Ascending aorta (tissue), 2 donors: ENCODE measurements at regions not wholly inside any gene's neighbourhood (a gene's known extent, or its start where the extent isn't known, plus 50 kb on each side); places are given as distances from the start of the nearest gene placed in this dataset.
A peak's percentile ranks its signal among the peaks of the same experiment; 100 is the strongest.

Source experiments
- DNase-seq, 2 donors: peaks; one replicate each; pipeline ENCODE4 v3.0.0-alpha.2; 2019; ENCODE audit warnings: low spot score in 2 of 2
- H3K27ac ChIP-seq, 2 donors: fragments of 200-600 bp; sonication (generic); one replicate each; pipeline ENCODE4 v1.5.1; 2016 to 2017; ENCODE audit warnings: mild to moderate bottlenecking in 1 of 2
- H3K27me3 ChIP-seq: fragments of 200-600 bp; sonication (generic); one replicate; pipeline ENCODE4 v1.5.1; 2017
- H3K36me3 ChIP-seq, 2 donors: fragments of 200-600 bp; sonication (generic); one replicate each; pipeline ENCODE4 v1.5.1; 2016
- H3K4me1 ChIP-seq, 2 donors: fragments of 200-600 bp; sonication (generic); one replicate each; pipeline ENCODE4 v1.5.1; 2016 to 2017; ENCODE audit warnings: mild to moderate bottlenecking in 1 of 2
- H3K4me3 ChIP-seq, 2 donors: fragments of 200-600 bp; sonication (generic); one replicate each; pipeline ENCODE4 v1.5.1; 2016 to 2017; ENCODE audit warnings: mild to moderate bottlenecking in 1 of 2
- H3K9me3 ChIP-seq, 2 donors: fragments of 200-600 bp; sonication (generic); one replicate each; pipeline ENCODE4 v1.5.1; 2016
- intact Hi-C: fragments of 100-400 bp; cut with DNase I; formaldehyde crosslinking; loops from one replicate; pipeline ENCODE4 v1.15.1; 2023
- TF ChIP-seq, protein P1 (sequence below), 3 experiments: fragments of 200-600 bp in 2 of 3; fragments of 450-650 bp in 1 of 3; sonication (generic) in 2 of 3; IDR thresholded peaks; one replicate each; pipeline ENCODE4 v1.5.1; 2016 to 2019; ENCODE audit warnings: antibody characterized with exemption in 3 of 3, mild to moderate bottlenecking in 1 of 3, moderate library complexity in 1 of 3

DNA sequence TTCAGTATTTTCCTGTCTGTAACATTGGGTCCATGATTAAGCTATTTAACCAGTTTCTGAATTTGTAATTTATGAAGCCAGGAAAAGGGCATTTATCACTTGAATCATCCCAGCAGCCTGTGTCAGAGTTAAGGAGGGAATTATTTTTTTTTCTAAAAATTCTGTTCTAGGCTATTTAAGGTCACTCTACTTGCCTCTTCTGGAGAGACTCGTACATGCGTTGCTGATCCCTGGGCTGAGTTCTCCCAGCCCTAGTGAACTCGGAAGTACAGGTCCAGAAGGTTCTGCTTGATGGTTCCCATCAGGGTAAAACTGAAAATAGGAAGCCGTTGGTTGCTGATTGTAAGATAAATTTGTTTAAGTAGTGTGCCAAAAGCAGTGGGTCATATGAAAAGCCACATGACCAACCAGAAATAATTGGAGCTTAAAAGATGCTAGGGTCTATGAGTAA lies 90.7 kb downstream of the GPR88 start:
- Histone ChIP-seq H3K27me3 (no peaks in the 10 kb centered on the region), H3K4me3 (no peak overlapping the region), H3K27ac (peak overlapping the region; percentile 27 to 59), H3K9me3 (no peaks in the 10 kb centered on the region), H3K4me1 (peaks cover 3 to 8% of the 10 kb centered on the region in 2 donors), H3K36me3 (no peaks in the 10 kb centered on the region)
- intact Hi-C loops, result no loop called here
- no peak for DNase-seq
- TF ChIP-seq, protein P1, sequence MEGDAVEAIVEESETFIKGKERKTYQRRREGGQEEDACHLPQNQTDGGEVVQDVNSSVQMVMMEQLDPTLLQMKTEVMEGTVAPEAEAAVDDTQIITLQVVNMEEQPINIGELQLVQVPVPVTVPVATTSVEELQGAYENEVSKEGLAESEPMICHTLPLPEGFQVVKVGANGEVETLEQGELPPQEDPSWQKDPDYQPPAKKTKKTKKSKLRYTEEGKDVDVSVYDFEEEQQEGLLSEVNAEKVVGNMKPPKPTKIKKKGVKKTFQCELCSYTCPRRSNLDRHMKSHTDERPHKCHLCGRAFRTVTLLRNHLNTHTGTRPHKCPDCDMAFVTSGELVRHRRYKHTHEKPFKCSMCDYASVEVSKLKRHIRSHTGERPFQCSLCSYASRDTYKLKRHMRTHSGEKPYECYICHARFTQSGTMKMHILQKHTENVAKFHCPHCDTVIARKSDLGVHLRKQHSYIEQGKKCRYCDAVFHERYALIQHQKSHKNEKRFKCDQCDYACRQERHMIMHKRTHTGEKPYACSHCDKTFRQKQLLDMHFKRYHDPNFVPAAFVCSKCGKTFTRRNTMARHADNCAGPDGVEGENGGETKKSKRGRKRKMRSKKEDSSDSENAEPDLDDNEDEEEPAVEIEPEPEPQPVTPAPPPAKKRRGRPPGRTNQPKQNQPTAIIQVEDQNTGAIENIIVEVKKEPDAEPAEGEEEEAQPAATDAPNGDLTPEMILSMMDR (IDR thresholded peaks at IDR 0.05), result no peak

DNA sequence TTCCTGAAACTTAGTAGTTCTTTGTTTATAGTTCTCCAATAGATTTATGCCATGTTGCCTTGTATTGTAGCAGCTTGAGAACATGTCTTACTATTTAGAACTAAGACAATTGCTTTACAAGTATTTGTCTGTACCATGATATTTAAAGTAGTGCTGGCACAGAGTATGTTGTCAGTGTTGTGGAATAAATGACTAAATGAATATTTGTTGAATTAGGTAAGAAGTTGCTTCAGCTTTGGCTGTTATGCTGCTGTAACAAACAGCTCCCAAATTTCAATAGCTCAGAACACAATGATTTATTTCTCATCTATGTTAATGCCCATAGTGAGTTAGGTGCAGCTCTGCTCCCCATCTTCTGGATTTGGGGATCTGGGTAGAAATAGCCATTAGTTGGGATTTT lies 90.2 kb upstream of the VCAM1 start:
- intact Hi-C loops, result no loop called here
- peaks cover 3 to 8% of the 10 kb centered on the region in 2 donors for H3K4me1 ChIP-seq
- TF ChIP-seq, protein P1 (IDR thresholded peaks at IDR 0.05), result no peak
- H3K9me3 ChIP-seq, result no peaks in the 10 kb centered on the region
- no peak for DNase-seq
- no peaks in the 10 kb centered on the region for H3K27me3 ChIP-seq
- no peak overlapping the region for H3K4me3 ChIP-seq
- no peak overlapping the region for H3K27ac ChIP-seq
- H3K36me3 ChIP-seq, result no peaks in the 10 kb centered on the region

DNA sequence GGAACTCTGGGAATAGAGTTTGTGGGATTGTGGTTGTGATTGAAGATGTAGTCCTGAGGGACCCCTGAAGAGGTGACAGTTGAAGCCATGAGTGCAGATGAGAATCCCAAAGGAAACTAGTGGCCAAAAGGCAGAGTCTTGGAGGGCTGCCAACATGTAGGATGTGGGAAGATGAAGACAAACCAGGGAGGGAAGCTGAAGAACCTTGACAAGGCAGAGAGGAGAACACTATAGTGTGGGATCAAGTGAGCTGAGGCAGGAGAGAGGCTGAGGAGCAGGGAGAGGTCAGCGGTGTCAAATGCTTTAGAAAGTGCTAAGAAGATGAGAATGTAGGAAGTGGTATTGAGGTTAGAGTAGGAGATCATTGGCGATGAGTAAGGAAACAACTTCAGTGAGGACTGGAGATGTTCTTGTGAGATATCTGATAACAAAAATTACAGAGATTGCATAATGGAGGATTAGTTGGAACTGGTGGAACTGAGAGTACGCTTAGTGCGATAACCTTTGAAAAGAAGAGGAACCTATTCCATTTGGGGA lies 88.5 kb upstream of the VCAM1 start:
- no peaks in the 10 kb centered on the region for H3K36me3 ChIP-seq
- TF ChIP-seq, protein P1 (IDR thresholded peaks at IDR 0.05), result no peak
- H3K4me3 ChIP-seq, result no peak overlapping the region
- intact Hi-C loops, result no loop called here
- H3K27me3 ChIP-seq, result no peaks in the 10 kb centered on the region
- H3K27ac ChIP-seq, result no peak overlapping the region
- H3K9me3 ChIP-seq, result no peaks in the 10 kb centered on the region
- H3K4me1 ChIP-seq, result peaks cover 3 to 8% of the 10 kb centered on the region in 2 donors
- no peak for DNase-seq

DNA sequence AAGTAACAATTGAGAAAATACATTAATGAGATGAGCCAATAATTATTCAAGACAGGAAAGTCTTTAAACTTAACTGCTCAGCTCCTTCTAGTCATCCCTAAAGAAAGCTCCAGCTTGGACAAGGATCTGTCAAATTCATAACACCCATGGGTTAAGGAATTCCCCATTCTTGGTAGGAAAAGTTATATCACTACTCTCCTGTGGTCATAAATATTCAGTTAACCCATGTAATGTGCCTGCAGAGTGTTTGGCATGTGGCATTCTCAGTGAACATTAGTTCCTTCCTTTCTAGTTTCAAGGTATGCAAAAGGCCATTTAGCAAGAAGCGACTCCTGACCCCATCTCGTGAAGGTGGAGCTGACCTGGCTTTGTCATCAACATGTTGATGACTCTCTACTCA lies 76.7 kb upstream of the VCAM1 start:
- intact Hi-C loops, result no loop called here
- TF ChIP-seq, protein P1 (IDR thresholded peaks at IDR 0.05), result no peak
- peaks cover 0 to 12% of the 10 kb centered on the region in 2 donors for H3K4me1 ChIP-seq
- H3K9me3 ChIP-seq, result peaks cover 0 to 3% of the 10 kb centered on the region in 2 donors
- H3K36me3 ChIP-seq, result no peaks in the 10 kb centered on the region
- DNase-seq, result no peak
- H3K27me3 ChIP-seq, result no peaks in the 10 kb centered on the region
- peak overlapping the region; percentile 4 to 7 for H3K27ac ChIP-seq
- H3K4me3 ChIP-seq, result no peak overlapping the region

DNA sequence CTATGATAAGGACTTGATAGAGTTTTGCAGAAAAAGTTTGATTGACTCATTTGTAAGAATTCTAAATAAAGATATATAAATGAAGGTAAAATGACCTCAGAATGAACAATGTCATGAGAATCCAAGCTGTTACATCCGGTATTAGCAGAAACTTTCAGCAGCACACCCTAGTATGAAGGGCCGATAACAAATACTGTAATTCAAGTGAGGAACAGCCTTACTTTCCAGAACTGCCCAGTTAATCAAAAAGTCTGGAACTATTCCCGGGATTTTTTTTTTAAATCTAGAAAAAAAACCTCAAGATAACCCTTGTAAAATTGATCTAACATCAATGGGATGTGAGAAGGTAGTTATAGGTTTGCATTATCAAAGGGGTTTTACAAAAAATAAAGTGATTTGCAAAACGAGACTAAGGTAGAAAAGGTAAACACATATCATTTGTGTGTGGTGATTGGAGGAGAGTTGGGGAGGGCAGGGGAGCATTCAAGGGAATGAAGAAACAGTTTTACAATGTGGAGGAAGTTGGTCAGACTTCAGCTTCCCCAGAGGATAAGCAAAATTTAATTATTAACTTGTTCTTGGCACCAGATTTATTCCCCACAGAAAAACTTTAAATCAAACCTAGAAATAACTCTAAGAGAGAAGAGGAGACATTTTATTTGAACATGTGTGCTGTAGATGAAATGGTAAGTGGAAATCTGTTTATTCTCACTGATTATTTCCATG lies 75.9 kb upstream of the VCAM1 start:
- TF ChIP-seq, protein P1 (IDR thresholded peaks at IDR 0.05), result no peak
- peaks cover 0 to 12% of the 10 kb centered on the region in 2 donors for H3K4me1 ChIP-seq
- DNase-seq, result no peak
- H3K9me3 ChIP-seq, result peaks cover 0 to 11% of the 10 kb centered on the region in 2 donors
- peak overlapping the region; percentile 4 to 7 for H3K27ac ChIP-seq
- no peaks in the 10 kb centered on the region for H3K36me3 ChIP-seq
- no peak overlapping the region for H3K4me3 ChIP-seq
- no peaks in the 10 kb centered on the region for H3K27me3 ChIP-seq
- intact Hi-C loops, result no loop called here
